SK-N-SH (cell line): ENCODE measurements at regions not wholly inside any gene's neighbourhood (a gene's known extent, or its start where the extent isn't known, plus 50 kb on each side); places are given as distances from the start of the nearest gene placed in this dataset.

ENCODE experiments used
- CTCF ChIA-PET: fragments of 300-600, 350-600 bp; formaldehyde crosslinking; extraction: SDS; loops from one replicate; lab custom pipeline; 2021; lab: Yijun Ruan, JAX
- POLR2A ChIA-PET: fragments of 350-600 bp; sonication (Branson Sonifier 250); formaldehyde crosslinking; extraction: SDS; loops from one replicate; lab custom pipeline; 2020; ENCODE audit warnings: antibody characterized with exemption, inconsistent platforms; lab: Yijun Ruan, JAX
- DNase-seq: peaks from one replicate; pipeline ENCODE4 v3.0.0; 2012
- H2AFZ ChIP-seq: fragments of 200-600 bp; sonication (generic); 2 replicates; pipeline ENCODE4 v1.8.1; 2016; ENCODE audit warnings: antibody characterized with exemption, mild to moderate bottlenecking, low read depth
- H3F3A ChIP-seq: fragments of 200-600 bp; sonication (generic); replicated peaks from 2 replicates; pipeline ENCODE3; 2016; ENCODE audit warnings: antibody characterized with exemption, mild to moderate bottlenecking; ENCODE audit not compliant: insufficient read depth
- H3K27ac ChIP-seq, 2 experiments: fragments of 200-500 bp in 1 of 2; fragments of 200-600 bp in 1 of 2; sonication (Bioruptor generic) in 1 of 2; sonication (generic), shearing (Covaris generic) in 1 of 2; 2 replicates each; pipeline versions ENCODE4 v1.5.1 to v1.6.1; 2014 to 2016; ENCODE audit warnings: low read depth in 2 of 2, inconsistent platforms in 1 of 2, low read length in 1 of 2, mild to moderate bottlenecking in 1 of 2, mixed read lengths in 1 of 2
- H3K27me3 ChIP-seq: fragments of 200-600 bp; sonication (generic), shearing (Covaris generic); 2 replicates; pipeline ENCODE4 v1.6.1; 2016; ENCODE audit warnings: mixed run types; ENCODE audit not compliant: insufficient read depth
- H3K36me3 ChIP-seq, 2 experiments: fragments of 200-500 bp in 1 of 2; fragments of 200-600 bp in 1 of 2; sonication (Bioruptor generic) in 1 of 2; sonication (generic) in 1 of 2; replicated peaks in 1 of 2; 2 replicates each; pipeline versions ENCODE3 to v1.5.1; 2014 to 2016; ENCODE audit warnings: low read length in 1 of 2, mild to moderate bottlenecking in 1 of 2; ENCODE audit not compliant: insufficient read depth in 2 of 2, control insufficient read depth in 1 of 2
- H3K4me1 ChIP-seq, 2 experiments: fragments of 200-500 bp in 1 of 2; fragments of 200-600 bp in 1 of 2; sonication (Bioruptor generic) in 1 of 2; sonication (generic), shearing (Covaris generic) in 1 of 2; 2 replicates each; pipeline versions ENCODE4 v1.5.1 to v1.6.1; 2014 to 2016; ENCODE audit warnings: low read depth in 1 of 2, low read length in 1 of 2, mixed run types in 1 of 2; ENCODE audit not compliant: insufficient read depth in 2 of 2, control insufficient read depth in 1 of 2
- H3K4me2 ChIP-seq: fragments of 200-600 bp; sonication (generic), shearing (Covaris generic); 2 replicates; pipeline ENCODE4 v1.6.1; 2017; ENCODE audit warnings: mixed run types
- H3K4me3 ChIP-seq, 2 experiments: fragments of 200-500 bp in 1 of 2; fragments of 200-600 bp in 1 of 2; sonication (Bioruptor generic) in 1 of 2; sonication (generic), shearing (Covaris generic) in 1 of 2; 2 replicates each; pipeline versions ENCODE4 v1.5.1 to v1.8.1; 2014 to 2016; ENCODE audit warnings: low read depth in 2 of 2, inconsistent platforms in 1 of 2, low read length in 1 of 2, mild to moderate bottlenecking in 1 of 2, mixed read lengths in 1 of 2, moderate library complexity in 1 of 2
- H3K79me2 ChIP-seq: fragments of 200-600 bp; sonication (generic); 2 replicates; pipeline ENCODE4 v1.8.1; 2017; ENCODE audit warnings: mild to moderate bottlenecking; ENCODE audit not compliant: insufficient read depth
- H3K9ac ChIP-seq: fragments of 200-600 bp; sonication (generic); 2 replicates; pipeline ENCODE4 v1.6.1; 2017; ENCODE audit warnings: mixed run types
- H3K9me2 ChIP-seq: fragments of 200-600 bp; sonication (generic); 2 replicates; pipeline ENCODE4 v1.6.1; 2017; ENCODE audit warnings: mixed run types
- H3K9me3 ChIP-seq: fragments of 200-600 bp; sonication (generic); 2 replicates; pipeline ENCODE4 v1.6.1; 2017; ENCODE audit warnings: mixed run types, mild to moderate bottlenecking, moderate library complexity
- H4K20me1 ChIP-seq: fragments of 200-600 bp; sonication (generic); 2 replicates; pipeline ENCODE4 v1.6.1; 2017; ENCODE audit warnings: mild to moderate bottlenecking, mixed run types; ENCODE audit not compliant: insufficient read depth
- CHD2 ChIP-seq: fragments of 150-350 bp; IDR thresholded peaks from 2 replicates; pipeline ENCODE4 v1.6.1; 2018; ENCODE audit warnings: low read length; ENCODE audit not compliant: partially characterized antibody
- EP300 ChIP-seq, 2 experiments: IDR thresholded peaks; 2 replicates each; pipeline versions ENCODE4 v1.4.0 to v1.6.1; 2012; ENCODE audit warnings: borderline replicate concordance in 1 of 2, low read depth in 1 of 2, low read length in 1 of 2
- FOSL2 ChIP-seq: IDR thresholded peaks from 2 replicates; pipeline ENCODE4 v1.4.0; 2012; ENCODE audit warnings: low read depth, mild to moderate bottlenecking, moderate library complexity, borderline replicate concordance
- FOXM1 ChIP-seq: IDR thresholded peaks from 2 replicates; pipeline ENCODE4 v1.4.0; 2012; ENCODE audit warnings: low read depth, mild to moderate bottlenecking
- GATA2 ChIP-seq: sonication (generic); formaldehyde crosslinking; IDR thresholded peaks from 2 replicates; pipeline ENCODE4 v1.5.0; 2020; ENCODE audit warnings: mild to moderate bottlenecking, missing genetic modification reagents
- JUND ChIP-seq: IDR thresholded peaks from 2 replicates; pipeline ENCODE4 v1.4.0; 2012
- RCOR1 ChIP-seq: fragments of 150-350 bp; IDR thresholded peaks from 2 replicates; pipeline ENCODE4 v1.6.1; 2017; ENCODE audit warnings: antibody characterized with exemption, low read length
- RFX5 ChIP-seq: IDR thresholded peaks from 2 replicates; pipeline ENCODE4 v1.6.1; 2012; ENCODE audit warnings: mild to moderate bottlenecking, improper control_type of control experiment, low read length
- SIN3A ChIP-seq: IDR thresholded peaks from 2 replicates; pipeline ENCODE4 v1.6.1; 2012; ENCODE audit warnings: low read depth, mild to moderate bottlenecking, low read length, moderate library complexity, borderline replicate concordance
- ZBTB33 ChIP-seq: IDR thresholded peaks from 2 replicates; pipeline ENCODE4 v1.4.0; 2012; ENCODE audit warnings: low read depth, borderline replicate concordance
- WGBS: methylation state at CpG from one replicate; pipeline ENCODE4 v1.1.6; 2017; ENCODE audit warnings: low lambda C conversion rate; 5-methylcytosine and 5-hydroxymethylcytosine counted together
- TF ChIP-seq, protein P1 (sequence below): IDR thresholded peaks from 2 replicates; pipeline ENCODE4; 2012

GRCh38 chr16:35142809-35143192, 1683.4 kb downstream of the TP53TG3F start:
- Histone ChIP-seq H3K79me2 (no peaks in the 10 kb centered on the region), H3K4me1 (no peaks in the 10 kb centered on the region), H3K4me3 (peak overlapping the region; percentile 44 to 54; a peak in 3 of 4 replicates), H3K4me2 (peak overlapping the region; percentile 78; the same call in 1 of the 2 replicates), H3F3A (no peaks in the 10 kb centered on the region), H3K36me3 (no peaks in the 10 kb centered on the region), H2AFZ (peak overlapping the region; percentile 93), H4K20me1 (no peaks in the 10 kb centered on the region), H3K9me3 (no peaks in the 10 kb centered on the region), H3K27ac (peak overlapping the region in 1 of 2 experiments; percentile 53; a peak in 1 of 4 replicates), H3K9ac (no peak overlapping the region), H3K9me2 (no peaks in the 10 kb centered on the region), H3K27me3 (no peaks in the 10 kb centered on the region)
- ChIA-PET POLR2A (no interaction called here), CTCF (no interaction called here)
- DNase-seq = no peak
- WGBS = 52% methylated on average over 11 of the region's 12 CpGs
- TF ChIP-seq, protein P1, sequence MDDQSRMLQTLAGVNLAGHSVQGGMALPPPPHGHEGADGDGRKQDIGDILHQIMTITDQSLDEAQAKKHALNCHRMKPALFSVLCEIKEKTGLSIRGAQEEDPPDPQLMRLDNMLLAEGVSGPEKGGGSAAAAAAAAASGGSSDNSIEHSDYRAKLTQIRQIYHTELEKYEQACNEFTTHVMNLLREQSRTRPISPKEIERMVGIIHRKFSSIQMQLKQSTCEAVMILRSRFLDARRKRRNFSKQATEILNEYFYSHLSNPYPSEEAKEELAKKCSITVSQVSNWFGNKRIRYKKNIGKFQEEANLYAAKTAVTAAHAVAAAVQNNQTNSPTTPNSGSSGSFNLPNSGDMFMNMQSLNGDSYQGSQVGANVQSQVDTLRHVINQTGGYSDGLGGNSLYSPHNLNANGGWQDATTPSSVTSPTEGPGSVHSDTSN = no peak
- TF ChIP-seq EP300 (IDR thresholded peaks at IDR 0.05; ENCODE audit: borderline replicate concordance in 1 of 2, low read depth in 1 of 2, low read length in 1 of 2) (no peak), SIN3A (no peak), ZBTB33 (no peak), RFX5 (no peak), FOXM1 (no peak), FOSL2 (no peak), JUND (no peak), CHD2 (no peak)
- TF ChIP-seq, all 33 proteins: peak for 0

- Histone ChIP-seq H3K4me3 (peak overlapping the region; percentile 44 to 54), H3K9me2 (no peaks in the 10 kb centered on the region), H3K4me2 (peak overlapping the region; percentile 78), H4K20me1 (no peaks in the 10 kb centered on the region), H3K9me3 (no peaks in the 10 kb centered on the region), H3K4me1 (no peaks in the 10 kb centered on the region)
- TF ChIP-seq GATA2 (CRISPR knock-in tag) (no peak), CHD2 (no peak), RCOR1 (no peak), ZBTB33 (no peak), FOXM1 (no peak)
- TF ChIP-seq, all 33 proteins: peak for 0
- ChIA-PET CTCF (no interaction called here), POLR2A (no interaction called here)
- Histone ChIP-seq H3K9ac (peak overlapping the region; percentile 58), H3K27me3 (no peaks in the 10 kb centered on the region), H3F3A (no peaks in the 10 kb centered on the region), H3K36me3 (no peaks in the 10 kb centered on the region), H2AFZ (peak overlapping the region; percentile 93), H3K27ac (no peak overlapping the region), H3K79me2 (no peaks in the 10 kb centered on the region)
- 38% methylated on average over 20 of the region's 22 CpGs for WGBS
- no peak for DNase-seq
These were observed 1685.0 kb downstream of the TP53TG3F start for GRCh38 chr16:35144212-35144932.
